Adrenal gland (tissue), 9 donors: ENCODE measurements at regions not wholly inside any gene's neighbourhood (a gene's known extent, or its start where the extent isn't known, plus 50 kb on each side); places are given as distances from the start of the nearest gene placed in this dataset.
"Not testable (repeated sequence)": the region's sequence is repeated elsewhere in the genome, so short reads cannot be mapped to it uniquely, and the experiment has no call there.

Experiments
- DNase-seq, 7 donors: peaks; one replicate each; pipeline ENCODE4 v3.0.0-alpha.2; 2019 to 2020
- H3K27ac ChIP-seq, 5 donors: fragments of 200-600 bp; sonication (generic) in 4 of 5; 1 replicate in 3 of 5; 2 replicates in 2 of 5; pipeline versions ENCODE4 v1.5.1 to v1.8.0; 2016 to 2020; ENCODE audit warnings: mild to moderate bottlenecking in 1 of 5
- H3K27me3 ChIP-seq: fragments of 200-600 bp; 2 replicates; pipeline ENCODE4 v1.8.0; 2021
- H3K36me3 ChIP-seq, 2 donors: fragments of 200-600 bp; replicated peaks in 1 of 2; 1 replicate in 1 of 2; 2 replicates in 1 of 2; pipeline versions ENCODE4 v1.5.1 to v1.8.0; 2018 to 2022
- H3K4me1 ChIP-seq, 2 donors: fragments of 200-600 bp; replicated peaks in 1 of 2; 1 replicate in 1 of 2; 2 replicates in 1 of 2; pipeline versions ENCODE4 v1.5.1 to v1.8.0; 2018 to 2021
- H3K4me3 ChIP-seq, 4 donors: fragments of 200-600 bp; sonication (generic) in 3 of 4; one replicate each; pipeline ENCODE4 v1.5.1; 2016 to 2018
- H3K9me3 ChIP-seq, 3 donors: fragments of 200-600 bp; sonication (generic) in 1 of 3; replicated peaks in 1 of 3; 1 replicate in 2 of 3; 2 replicates in 1 of 3; pipeline versions ENCODE4 v1.5.1 to v1.8.0; 2016 to 2021
- CTCF ChIP-seq, 6 experiments: fragments of 450-650 bp in 4 of 6; fragments of 200-600 bp in 2 of 6; sonication (generic) in 1 of 6; IDR thresholded peaks; 1 replicate in 5 of 6; 2 replicates in 1 of 6; pipeline versions ENCODE4 v1.5.1 to v1.8.0; 2016 to 2021; ENCODE audit warnings: antibody characterized with exemption in 6 of 6, mild to moderate bottlenecking in 2 of 6, moderate library complexity in 1 of 6
- POLR2A ChIP-seq, 2 donors: fragments of 450-650 bp; IDR thresholded peaks; one replicate each; pipeline ENCODE4 v1.6.1; 2017; ENCODE audit warnings: antibody characterized with exemption in 2 of 2, mild to moderate bottlenecking in 2 of 2, moderate library complexity in 1 of 2
- WGBS, 4 donors: extraction: QIAGEN DNeasy Blood & Tissue Kit in 2 of 4; methylation state at CpG; one replicate each; pipeline versions ENCODE4 v1.1.5 to v1.1.7; 2013 to 2017; 5-methylcytosine and 5-hydroxymethylcytosine counted together
- intact Hi-C, 2 donors: fragments of 100-400 bp; cut with DNase I; formaldehyde crosslinking; loops; one replicate each; pipeline versions ENCODE4 v1.14.1 to v1.15.0; 2022 to 2023
- donor health status: healthy with polysubstance abuse.
- donor health status: Bipolar disorder and iron deficiency.
- donor health status: DM: yes; HTN: yes; CAD: no.
- donor health status: DM: no; HTN: no; CAD: no.
- donor health status: DM: no; HTN: no; CAD: no.

- H3K27ac ChIP-seq = no peak overlapping the region
- H3K4me1 ChIP-seq = no peaks in the 10 kb centered on the region
- H3K27me3 ChIP-seq = no peaks in the 10 kb centered on the region
- intact Hi-C loops = no loop called here
- H3K36me3 ChIP-seq = no peaks in the 10 kb centered on the region
- 48 to 62% (median 53%) methylated on average over 3 of the region's 3 CpGs for WGBS, 4 donors
- DNase-seq = no peak
- TF ChIP-seq POLR2A (IDR thresholded peaks at IDR 0.05) (no peak), CTCF (IDR thresholded peaks at IDR 0.05) (no peak)
- no peak overlapping the region for H3K4me3 ChIP-seq
- H3K9me3 ChIP-seq = no peaks in the 10 kb centered on the region
Observed at GRCh38 chr18:67776929-67777328, 260.4 kb upstream of the DSEL start.

- Histone ChIP-seq H3K4me1 (no peaks in the 10 kb centered on the region), H3K36me3 (no peaks in the 10 kb centered on the region), H3K4me3 (no peak overlapping the region), H3K27me3 (no peaks in the 10 kb centered on the region), H3K27ac (no peak overlapping the region), H3K9me3 (no peaks in the 10 kb centered on the region)
- TF ChIP-seq POLR2A (IDR thresholded peaks at IDR 0.05) = no peak
- no peak for TF ChIP-seq CTCF (IDR thresholded peaks at IDR 0.05)
- intact Hi-C loops = no loop called here
- 73 to 81% (median 75%) methylated on average over 2 of the region's 2 CpGs for WGBS, 4 donors
- DNase-seq = no peak
Observed at GRCh38 chr18:67771271-67771670, 254.8 kb upstream of the DSEL start.

GRCh38 chr18:67770520-67770919 lies 254.0 kb upstream of the DSEL start:
- 49 to 65% (median 55%) methylated on average over 5 of the region's 5 CpGs for WGBS, 4 donors
- H3K4me3 ChIP-seq = no peak overlapping the region
- TF ChIP-seq POLR2A (IDR thresholded peaks at IDR 0.05) = no peak
- no peak for TF ChIP-seq CTCF (IDR thresholded peaks at IDR 0.05)
- no peaks in the 10 kb centered on the region for H3K9me3 ChIP-seq
- H3K27ac ChIP-seq = no peak overlapping the region
- H3K36me3 ChIP-seq = no peaks in the 10 kb centered on the region
- no peak for DNase-seq
- intact Hi-C loops = no loop called here
- no peaks in the 10 kb centered on the region for H3K4me1 ChIP-seq
- no peaks in the 10 kb centered on the region for H3K27me3 ChIP-seq

GRCh38 chr18:67766930-67767329 lies 250.4 kb upstream of the DSEL start:
- no peaks in the 10 kb centered on the region for H3K36me3 ChIP-seq
- no peak for DNase-seq
- TF ChIP-seq POLR2A (IDR thresholded peaks at IDR 0.05) = no peak
- TF ChIP-seq CTCF (IDR thresholded peaks at IDR 0.05) = no peak
- H3K27me3 ChIP-seq = no peaks in the 10 kb centered on the region
- no peaks in the 10 kb centered on the region for H3K4me1 ChIP-seq
- H3K27ac ChIP-seq = no peak overlapping the region
- intact Hi-C loops = no loop called here
- H3K4me3 ChIP-seq = no peak overlapping the region
- no peaks in the 10 kb centered on the region for H3K9me3 ChIP-seq

GRCh38 chr18:67752211-67752610 lies 235.7 kb upstream of the DSEL start:
- not testable (repeated sequence) for H3K4me3 ChIP-seq, H3K27me3 ChIP-seq, H3K9me3 ChIP-seq, H3K27ac ChIP-seq, DNase-seq, H3K4me1 ChIP-seq, H3K36me3 ChIP-seq
- intact Hi-C loops = loop anchor here in 1 of 2 donors (10.0 kb wide), 1 partner anchor 63 kb away; no protein-coding TSS in a partner anchor
- WGBS, 4 donors = 100% methylated on average over 1 of the region's 1 CpG
